GM13976 (cell line): ENCODE measurements at regions not wholly inside any gene's neighbourhood (a gene's known extent, or its start where the extent isn't known, plus 50 kb on each side); places are given as distances from the start of the nearest gene placed in this dataset.
"Not testable (repeated sequence)": the region's sequence is repeated elsewhere in the genome, so short reads cannot be mapped to it uniquely, and the experiment has no call there.

Source experiments
- DNase-seq: peaks from one replicate; pipeline ENCODE4 v3.0.0; 2012; ENCODE audit warnings: low spot score
- in situ Hi-C: fragments of 300-500 bp; cut with MboI; formaldehyde crosslinking; loops from one replicate; pipeline ENCODE4 v1.12.0; 2022; ENCODE audit warnings: low sequenced_read_pairs, mixed read lengths, inconsistent platforms; ENCODE audit not compliant: unreplicated experiment
- TF ChIP-seq, protein P1 (sequence below): IDR thresholded peaks from 2 replicates; pipeline ENCODE4 v1.5.1; 2012; ENCODE audit warnings: borderline replicate concordance, mild to moderate bottlenecking; ENCODE audit not compliant: insufficient read depth; ENCODE audit errors: extremely low read depth, missing control alignments, control extremely low read depth

DNA sequence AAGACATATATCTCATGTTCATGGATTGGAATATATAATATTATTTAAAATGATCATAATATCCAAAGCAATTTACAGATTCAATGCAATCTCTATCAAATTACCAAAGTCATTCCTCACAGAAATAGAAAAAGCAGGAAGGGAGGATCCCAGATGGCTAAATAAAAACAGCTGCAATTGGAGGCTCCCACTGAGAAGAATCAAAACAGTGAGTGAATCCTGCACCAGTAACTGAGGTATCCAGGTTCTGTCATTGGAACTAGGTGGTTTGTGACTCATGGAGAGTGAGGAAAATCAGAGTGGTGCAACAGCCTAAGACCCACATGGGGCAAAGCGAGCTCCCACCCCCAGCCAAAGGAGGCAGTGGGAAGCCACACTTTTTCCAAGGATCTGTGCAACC, 128.4 kb downstream of the MTERF1 start:
- no peak for DNase-seq
- in situ Hi-C loops, result no loop called here
- TF ChIP-seq, protein P1, sequence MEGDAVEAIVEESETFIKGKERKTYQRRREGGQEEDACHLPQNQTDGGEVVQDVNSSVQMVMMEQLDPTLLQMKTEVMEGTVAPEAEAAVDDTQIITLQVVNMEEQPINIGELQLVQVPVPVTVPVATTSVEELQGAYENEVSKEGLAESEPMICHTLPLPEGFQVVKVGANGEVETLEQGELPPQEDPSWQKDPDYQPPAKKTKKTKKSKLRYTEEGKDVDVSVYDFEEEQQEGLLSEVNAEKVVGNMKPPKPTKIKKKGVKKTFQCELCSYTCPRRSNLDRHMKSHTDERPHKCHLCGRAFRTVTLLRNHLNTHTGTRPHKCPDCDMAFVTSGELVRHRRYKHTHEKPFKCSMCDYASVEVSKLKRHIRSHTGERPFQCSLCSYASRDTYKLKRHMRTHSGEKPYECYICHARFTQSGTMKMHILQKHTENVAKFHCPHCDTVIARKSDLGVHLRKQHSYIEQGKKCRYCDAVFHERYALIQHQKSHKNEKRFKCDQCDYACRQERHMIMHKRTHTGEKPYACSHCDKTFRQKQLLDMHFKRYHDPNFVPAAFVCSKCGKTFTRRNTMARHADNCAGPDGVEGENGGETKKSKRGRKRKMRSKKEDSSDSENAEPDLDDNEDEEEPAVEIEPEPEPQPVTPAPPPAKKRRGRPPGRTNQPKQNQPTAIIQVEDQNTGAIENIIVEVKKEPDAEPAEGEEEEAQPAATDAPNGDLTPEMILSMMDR, result no peak

DNA sequence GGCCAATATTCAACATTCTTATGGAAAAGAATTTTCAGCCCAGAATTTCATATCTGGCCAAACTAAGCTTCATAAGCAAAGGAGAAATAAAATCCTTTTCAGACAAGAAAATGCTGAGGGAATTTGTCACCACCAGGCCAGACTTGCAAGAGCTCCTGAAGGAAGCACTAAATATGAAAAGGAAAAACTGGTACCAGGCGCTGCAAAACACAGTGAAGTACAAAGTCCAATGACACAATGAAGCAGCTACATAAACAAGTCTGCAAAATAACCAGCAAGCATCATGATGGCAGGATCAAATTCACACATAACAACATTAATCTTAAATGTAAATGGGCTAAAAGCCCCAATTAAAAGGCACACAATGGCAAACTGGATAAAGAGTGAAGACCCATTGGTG, 126.2 kb downstream of the MTERF1 start:
- in situ Hi-C loops, result not testable (repeated sequence)

DNA sequence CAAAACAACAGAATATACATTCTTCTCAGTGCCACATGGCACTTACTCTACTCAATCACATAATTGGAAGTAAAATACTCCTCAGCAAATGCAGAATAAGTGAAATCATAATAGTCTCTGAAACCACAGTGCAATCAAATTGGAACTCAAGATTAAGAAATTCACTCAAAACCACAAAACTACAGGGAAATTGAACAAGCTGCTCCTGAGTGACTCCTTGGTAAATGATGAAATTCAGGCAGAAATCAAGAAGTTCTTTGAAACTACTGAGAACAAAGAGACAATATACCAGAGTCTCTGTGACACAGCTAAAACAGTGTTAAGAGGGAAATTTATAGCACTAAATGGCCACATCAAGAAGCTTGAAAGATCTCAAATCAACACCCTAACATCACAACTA, 125.4 kb downstream of the MTERF1 start:
- in situ Hi-C loops, DNase-seq: not testable (repeated sequence)

More for the DNA sequence above, 126.2 kb downstream of the MTERF1 start:
- not testable (repeated sequence) for DNase-seq

DNA sequence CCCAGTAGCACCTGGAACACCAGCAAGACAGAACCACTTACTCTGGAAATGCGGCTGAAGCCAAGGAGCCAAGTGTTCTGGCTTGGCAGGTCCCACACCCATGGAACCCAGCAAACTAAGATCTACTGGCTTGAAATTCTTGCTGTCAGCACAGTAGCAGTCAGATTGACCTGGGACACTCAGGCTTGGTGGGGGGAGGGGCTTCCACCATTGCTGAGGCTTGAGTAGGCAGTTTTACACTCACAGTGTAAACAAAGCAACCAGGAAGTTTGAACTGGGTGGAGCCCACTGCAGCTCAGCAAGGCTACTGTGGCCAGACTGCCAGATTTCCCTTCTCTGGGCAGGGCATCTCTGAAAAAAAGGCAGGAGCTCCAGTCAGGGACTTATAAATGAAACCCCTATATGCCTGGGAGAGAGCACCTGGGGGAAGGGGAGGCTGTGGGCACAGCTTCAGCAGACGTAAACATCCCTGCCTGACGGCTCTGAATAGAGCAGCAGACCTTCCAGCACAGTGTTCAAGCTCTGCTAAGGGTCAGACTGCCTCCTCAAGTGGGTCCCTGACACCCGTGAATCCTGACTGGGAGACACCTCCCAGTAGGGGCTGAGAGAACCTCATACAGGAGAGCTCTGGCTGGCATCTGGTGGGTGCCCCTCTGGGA, 121.2 kb downstream of the MTERF1 start:
- DNase-seq, result no peak
- in situ Hi-C loops, result no loop called here
- TF ChIP-seq, protein P1, result no peak

DNA sequence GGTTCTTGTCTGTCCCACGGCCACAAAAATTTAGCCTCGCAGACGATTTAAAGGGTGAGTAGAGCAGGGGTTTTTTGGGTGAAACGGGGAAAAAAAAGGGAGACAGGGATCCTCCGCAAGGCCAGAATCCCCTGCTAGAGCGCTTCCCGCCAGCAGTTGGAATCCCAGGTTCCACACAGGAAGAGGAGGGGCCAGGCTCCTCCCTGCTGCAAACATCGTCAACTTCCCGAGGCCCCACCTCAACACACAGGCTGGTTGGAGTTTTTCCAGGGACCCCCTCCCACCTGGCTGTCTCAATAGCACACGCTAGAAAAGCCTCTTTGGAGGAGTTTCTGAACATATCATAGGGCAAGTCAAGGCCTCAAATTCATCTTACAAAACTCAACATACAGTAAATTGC, 112.7 kb downstream of the MTERF1 start:
- in situ Hi-C loops, result no loop called here
- TF ChIP-seq, protein P1, result no peak
- DNase-seq, result no peak

DNA sequence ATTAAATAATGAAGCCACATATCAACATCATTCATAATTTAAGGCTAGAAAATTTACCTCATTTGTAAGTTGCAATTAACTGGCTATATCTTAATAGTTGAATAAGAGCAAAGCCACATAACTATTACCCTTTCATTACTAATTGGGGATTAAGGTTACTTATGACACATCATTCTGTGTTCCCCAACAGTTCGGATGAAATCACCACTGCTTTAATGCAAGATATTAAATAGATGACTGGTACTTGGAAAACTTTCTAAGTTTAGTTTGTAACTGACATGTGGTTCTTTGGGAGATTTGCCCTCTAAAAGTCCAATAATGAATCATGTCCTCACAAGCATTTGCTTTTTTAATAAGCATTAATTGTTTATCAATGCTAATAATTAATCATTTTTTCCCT, 109.1 kb downstream of the MTERF1 start:
- in situ Hi-C loops, result no loop called here
- DNase-seq, result no peak

DNA sequence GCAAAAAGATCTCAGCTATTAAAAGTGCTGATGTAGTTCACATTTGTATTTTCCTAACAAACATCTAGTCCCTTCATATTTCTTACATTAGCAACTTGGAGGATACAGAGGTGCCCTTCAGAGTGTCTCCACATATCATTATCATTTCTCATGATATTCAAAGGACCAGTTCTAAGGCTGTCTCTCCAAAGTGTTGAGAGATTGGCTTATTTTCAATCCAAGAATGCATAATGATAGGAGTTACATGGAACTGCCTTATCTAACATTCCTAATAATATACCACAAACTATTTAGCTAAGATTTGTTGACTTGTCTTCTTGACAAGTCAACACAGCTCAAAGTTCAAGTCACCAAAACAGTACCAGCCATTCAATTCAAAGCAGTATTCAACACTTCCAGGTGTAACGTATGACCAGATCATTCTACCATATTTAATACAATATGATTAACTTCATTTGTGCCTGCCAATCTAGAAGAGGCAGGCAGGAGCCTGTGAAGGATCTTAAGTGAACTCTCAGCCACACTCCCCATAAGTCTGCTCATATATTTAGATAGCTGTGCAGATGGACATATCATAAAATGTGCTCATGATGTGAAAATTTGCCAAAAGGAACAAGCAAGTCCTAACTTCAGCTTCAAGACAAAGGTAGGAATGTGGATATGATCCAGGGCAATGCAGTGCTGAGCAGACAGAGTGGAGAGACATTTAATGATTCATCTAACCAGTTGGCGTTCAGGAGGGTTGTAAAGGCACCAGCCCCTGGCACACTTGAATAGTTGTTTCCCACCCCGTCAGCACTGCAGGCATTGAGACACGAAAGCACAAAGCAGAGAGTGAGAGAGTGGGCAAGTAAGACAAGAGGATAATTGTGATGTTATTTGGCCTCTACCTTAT, 108.3 kb downstream of the MTERF1 start:
- TF ChIP-seq, protein P1, result no peak
- in situ Hi-C loops, result no loop called here
- no peak for DNase-seq

More for the DNA sequence above, 109.1 kb downstream of the MTERF1 start:
- TF ChIP-seq, protein P1, result no peak
